Astrocyte of the spinal cord (primary cell): ENCODE measurements at regions not wholly inside any gene's neighbourhood (a gene's known extent, or its start where the extent isn't known, plus 50 kb on each side); places are given as distances from the start of the nearest gene placed in this dataset.

Experiments
- DNase-seq: peaks from one replicate; pipeline ENCODE4 v3.0.0; 2011; ENCODE audit warnings: low read depth, low spot score
- H3K4me3 ChIP-seq: 2 replicates; pipeline ENCODE4 v1.5.1; 2011; ENCODE audit warnings: low read depth, mild to moderate bottlenecking, low read length, moderate library complexity
- in situ Hi-C: cut with HindIII; loops from 2 replicates; pipeline ENCODE4 v1.10.0; 2017; ENCODE audit warnings: low sequenced_read_pairs
- TF ChIP-seq, protein P1 (sequence below): IDR thresholded peaks from 2 replicates; pipeline ENCODE4 v1.5.1; 2012; ENCODE audit warnings: low read depth, mild to moderate bottlenecking, low read length, inconsistent platforms

DNA sequence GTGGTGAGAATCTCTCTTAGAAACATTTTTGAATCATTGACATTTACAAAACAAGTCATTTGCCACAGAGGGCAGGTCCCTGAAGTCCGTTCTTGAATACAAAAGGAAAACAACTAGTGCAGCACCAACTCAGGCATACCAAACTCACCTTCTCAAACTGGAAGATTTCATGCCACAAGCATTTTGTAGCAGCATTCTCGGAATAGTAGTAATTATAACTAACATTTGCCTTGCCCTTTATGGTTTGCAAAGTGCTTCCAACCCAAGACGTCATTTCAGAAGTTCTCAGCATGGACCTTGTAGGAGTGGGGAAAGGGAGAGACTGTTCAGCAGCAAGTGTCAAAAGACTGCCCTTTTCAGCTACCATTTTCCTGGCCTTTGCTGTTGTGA, 344.6 kb downstream of the RFC3 start:
- DNase-seq: peak; percentile 80
- TF ChIP-seq, protein P1, sequence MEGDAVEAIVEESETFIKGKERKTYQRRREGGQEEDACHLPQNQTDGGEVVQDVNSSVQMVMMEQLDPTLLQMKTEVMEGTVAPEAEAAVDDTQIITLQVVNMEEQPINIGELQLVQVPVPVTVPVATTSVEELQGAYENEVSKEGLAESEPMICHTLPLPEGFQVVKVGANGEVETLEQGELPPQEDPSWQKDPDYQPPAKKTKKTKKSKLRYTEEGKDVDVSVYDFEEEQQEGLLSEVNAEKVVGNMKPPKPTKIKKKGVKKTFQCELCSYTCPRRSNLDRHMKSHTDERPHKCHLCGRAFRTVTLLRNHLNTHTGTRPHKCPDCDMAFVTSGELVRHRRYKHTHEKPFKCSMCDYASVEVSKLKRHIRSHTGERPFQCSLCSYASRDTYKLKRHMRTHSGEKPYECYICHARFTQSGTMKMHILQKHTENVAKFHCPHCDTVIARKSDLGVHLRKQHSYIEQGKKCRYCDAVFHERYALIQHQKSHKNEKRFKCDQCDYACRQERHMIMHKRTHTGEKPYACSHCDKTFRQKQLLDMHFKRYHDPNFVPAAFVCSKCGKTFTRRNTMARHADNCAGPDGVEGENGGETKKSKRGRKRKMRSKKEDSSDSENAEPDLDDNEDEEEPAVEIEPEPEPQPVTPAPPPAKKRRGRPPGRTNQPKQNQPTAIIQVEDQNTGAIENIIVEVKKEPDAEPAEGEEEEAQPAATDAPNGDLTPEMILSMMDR: no peak
- H3K4me3 ChIP-seq: no peak overlapping the region
- in situ Hi-C loops: no loop called here

DNA sequence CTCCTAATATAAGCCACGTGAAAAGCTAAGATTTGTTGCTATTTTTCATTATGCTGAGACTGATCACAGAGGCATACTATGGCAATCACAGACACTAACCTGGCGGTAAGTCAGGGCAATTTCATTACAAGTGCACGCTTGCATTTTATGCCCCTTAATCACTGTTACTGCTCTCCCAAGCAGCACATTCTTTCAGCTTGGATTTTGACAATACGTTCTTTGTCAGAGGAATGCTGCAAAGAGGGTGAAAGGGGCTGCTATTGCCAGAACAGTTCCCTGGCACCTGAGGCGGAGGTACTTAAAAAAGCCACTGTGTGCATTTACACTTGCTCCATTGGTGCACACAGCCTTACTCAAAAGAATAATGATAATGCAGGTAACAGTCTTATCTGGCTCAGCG, 346.6 kb downstream of the RFC3 start:
- no peak for DNase-seq
- no peak overlapping the region for H3K4me3 ChIP-seq
- in situ Hi-C loops: no loop called here
- TF ChIP-seq, protein P1: no peak

DNA sequence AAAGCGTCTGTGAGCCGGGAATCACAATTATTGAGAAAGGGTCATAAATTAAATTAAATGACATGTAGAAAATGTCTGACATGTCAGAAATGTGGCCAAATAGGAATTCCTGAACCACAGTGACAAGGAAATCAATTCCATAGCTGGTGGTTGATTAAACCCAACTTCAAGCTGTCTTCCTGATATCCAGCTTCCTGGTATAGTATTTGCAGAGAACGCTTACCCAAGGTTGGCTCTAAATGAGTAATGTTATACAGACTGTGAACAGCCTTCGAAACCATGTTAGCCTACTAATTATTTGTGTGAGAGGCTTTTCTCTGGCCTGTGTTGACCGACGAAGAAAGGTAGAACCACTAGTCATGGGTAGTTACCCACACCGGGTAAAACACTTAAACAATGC, 347.2 kb downstream of the RFC3 start:
- H3K4me3 ChIP-seq: no peak overlapping the region
- TF ChIP-seq, protein P1: no peak
- DNase-seq: no peak
- in situ Hi-C loops: no loop called here

DNA sequence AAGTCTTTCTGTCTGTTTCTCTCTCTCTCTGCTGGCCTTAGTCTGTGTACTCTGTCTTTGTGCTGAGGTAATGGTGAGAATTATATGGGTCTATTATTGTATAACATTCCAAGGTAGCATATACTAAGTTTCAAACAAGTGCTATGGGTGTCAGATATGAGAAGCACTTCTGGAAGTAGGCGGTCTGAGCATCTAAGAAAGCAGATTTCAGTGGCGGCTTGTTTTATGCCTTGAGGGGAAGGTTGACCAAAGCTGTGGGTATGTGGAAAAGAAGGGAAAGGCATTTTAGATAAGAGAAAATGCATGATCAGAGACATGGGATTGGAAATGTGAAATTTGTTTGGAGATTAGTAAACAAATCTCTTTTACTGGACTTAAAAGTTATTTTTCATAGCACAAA, 348.5 kb downstream of the RFC3 start:
- in situ Hi-C loops: no loop called here
- no peak for DNase-seq
- TF ChIP-seq, protein P1: no peak
- no peak overlapping the region for H3K4me3 ChIP-seq

DNA sequence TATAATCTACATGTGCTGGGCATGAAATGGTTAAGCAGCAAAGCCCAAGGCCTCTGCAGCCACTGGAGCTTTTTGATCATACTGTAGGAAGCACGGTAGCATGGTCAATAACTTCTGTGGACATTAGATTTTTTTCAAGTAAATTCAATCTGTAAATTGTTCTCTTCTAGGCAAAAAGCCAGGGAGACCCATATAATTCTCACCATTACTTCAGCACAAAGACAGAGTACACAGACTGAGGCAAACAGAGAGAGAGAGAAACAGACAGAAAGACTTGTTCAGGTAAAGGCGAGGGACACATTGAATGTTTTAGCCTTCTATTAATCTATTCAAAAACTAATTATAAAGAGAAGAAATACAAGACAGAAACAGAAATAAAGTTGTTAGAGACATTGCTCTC, 349.4 kb downstream of the RFC3 start:
- DNase-seq: no peak
- TF ChIP-seq, protein P1: no peak
- H3K4me3 ChIP-seq: no peak overlapping the region
- in situ Hi-C loops: no loop called here

GRCh38 chr13:34172048-34172447, 354.1 kb downstream of the RFC3 start:
- in situ Hi-C loops: no loop called here
- no peak overlapping the region for H3K4me3 ChIP-seq
- TF ChIP-seq, protein P1: no peak
- DNase-seq: no peak

DNA sequence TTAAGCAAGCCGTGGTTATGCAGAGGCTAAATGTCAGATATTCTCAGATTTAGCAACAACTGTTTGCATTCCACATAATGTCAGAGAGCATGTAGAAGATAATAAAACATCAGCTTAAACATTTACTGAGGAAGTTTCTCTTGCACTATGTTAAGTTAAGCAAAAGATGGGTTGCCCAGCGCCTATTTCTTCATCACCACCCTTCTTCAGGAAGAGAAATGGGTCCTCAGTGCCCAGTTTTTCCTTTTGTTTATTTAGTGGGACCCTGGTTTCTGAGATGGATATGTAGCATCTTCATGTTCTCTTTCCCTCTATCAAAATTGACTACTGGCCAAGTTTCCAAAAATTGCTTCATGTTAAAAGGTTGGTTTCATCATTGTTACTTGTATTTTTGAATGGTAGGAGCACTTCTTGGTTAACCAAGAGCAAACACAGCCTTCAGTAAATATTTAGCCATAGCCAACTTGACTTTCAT, 356.8 kb downstream of the RFC3 start:
- in situ Hi-C loops: no loop called here
- H3K4me3 ChIP-seq: no peak overlapping the region
- DNase-seq: peak; percentile 30
- TF ChIP-seq, protein P1: no peak
